Ishikawa (cell line): ENCODE measurements at regions not wholly inside any gene's neighbourhood (a gene's known extent, or its start where the extent isn't known, plus 50 kb on each side); places are given as distances from the start of the nearest gene placed in this dataset.

Source experiments
- CREB1 ChIP-seq: IDR thresholded peaks from 2 replicates; pipeline ENCODE4 v1.6.1; 2012; ENCODE audit warnings: low read depth
- EGR1 ChIP-seq: IDR thresholded peaks from 2 replicates; pipeline ENCODE4 v1.6.1; 2012
- MAX ChIP-seq: IDR thresholded peaks from 2 replicates; pipeline ENCODE4 v1.6.1; 2012
- RAD21 ChIP-seq: IDR thresholded peaks from 2 replicates; pipeline ENCODE4 v1.6.1; 2012; ENCODE audit warnings: low read depth
- REST ChIP-seq: IDR thresholded peaks from 2 replicates; pipeline ENCODE4 v1.6.1; 2012; ENCODE audit warnings: low read depth, mild to moderate bottlenecking
- TAF1 ChIP-seq: IDR thresholded peaks from 2 replicates; pipeline ENCODE4 v1.6.1; 2012; ENCODE audit warnings: low read depth, mild to moderate bottlenecking
- YY1 ChIP-seq: IDR thresholded peaks from 2 replicates; pipeline ENCODE4 v1.6.1; 2012; ENCODE audit warnings: low read depth

- TF ChIP-seq EGR1 (no peak), CREB1 (no peak), TAF1 (no peak), RAD21 (no peak), REST (no peak), YY1 (no peak), MAX (no peak)
Observed at GRCh38 chrX:10381193-10381592, 224.4 kb downstream of the CLCN4 start.
